ENCODE measurements at regions not wholly inside any gene's neighbourhood (a gene's known extent, or its start where the extent isn't known, plus 50 kb on each side); places are given as distances from the start of the nearest gene placed in this dataset.

- WGBS, 2 donors = 90% methylated on average over 26 of the region's 26 CpGs
These were observed 227.3 kb downstream of the TBXT start for GRCh38 chr6:165940366-165940765.

GRCh38 chr6:165939601-165940290, 227.9 kb downstream of the TBXT start:
- Histone ChIP-seq H3K36me3 (ENCODE audit: control insufficient read depth in 4 of 4, insufficient read depth in 4 of 4, low read length in 4 of 4) (no peaks in the 10 kb centered on the region), H3K4me3 (no peak overlapping the region), H3K9me3 (ENCODE audit: control insufficient read depth in 4 of 4, insufficient read depth in 3 of 4, low read length in 3 of 4) (peaks cover 0 to 5% (median 0%) of the 10 kb centered on the region in 4 donors), H3K4me1 (ENCODE audit: control insufficient read depth in 5 of 5, insufficient read depth in 5 of 5, low read length in 5 of 5) (no peaks in the 10 kb centered on the region), H3K9ac (ENCODE audit: insufficient read depth in 1 of 2, low read length in 2 of 2) (no peak overlapping the region), H3K27me3 (ENCODE audit: control insufficient read depth in 3 of 3, insufficient read depth in 3 of 3, low read length in 2 of 3) (no peaks in the 10 kb centered on the region), H3K27ac (ENCODE audit: low read depth in 1 of 2, low read length in 1 of 2) (no peak overlapping the region)
- TF ChIP-seq CTCF (IDR thresholded peaks at IDR 0.05; ENCODE audit: control extremely low read depth, extremely low read depth) = no peak
- DNase-seq (no peak), ATAC-seq (ENCODE audit: insufficient read depth, low FRiP score) (no peak)
- WGBS, 2 donors = 80 to 81% methylated on average over 10 of the region's 10 CpGs

More at GRCh38 chr6:165940366-165940765, 227.3 kb downstream of the TBXT start:
- no peak overlapping the region for H3K9ac ChIP-seq (ENCODE audit: insufficient read depth in 1 of 2, low read length in 2 of 2)
- no peak overlapping the region for H3K4me3 ChIP-seq
- DNase-seq (no peak), ATAC-seq (ENCODE audit: insufficient read depth, low FRiP score) (no peak)
- peaks cover 0 to 8% (median 0%) of the 10 kb centered on the region in 4 donors for H3K9me3 ChIP-seq (ENCODE audit: control insufficient read depth in 4 of 4, insufficient read depth in 3 of 4, low read length in 3 of 4)
- H3K36me3 ChIP-seq (ENCODE audit: control insufficient read depth in 4 of 4, insufficient read depth in 4 of 4, low read length in 4 of 4) = no peaks in the 10 kb centered on the region
- peaks cover 0 to 1% (median 0%) of the 10 kb centered on the region in 5 donors for H3K4me1 ChIP-seq (ENCODE audit: control insufficient read depth in 5 of 5, insufficient read depth in 5 of 5, low read length in 5 of 5)
- no peak overlapping the region for H3K27ac ChIP-seq (ENCODE audit: low read depth in 1 of 2, low read length in 1 of 2)
- H3K27me3 ChIP-seq (ENCODE audit: control insufficient read depth in 3 of 3, insufficient read depth in 3 of 3, low read length in 2 of 3) = no peaks in the 10 kb centered on the region
- no peak for TF ChIP-seq CTCF (IDR thresholded peaks at IDR 0.05; ENCODE audit: control extremely low read depth, extremely low read depth)

GRCh38 chr6:165939047-165939446, 228.6 kb downstream of the TBXT start:
- ATAC-seq (ENCODE audit: insufficient read depth, low FRiP score) (no peak), DNase-seq (no peak)
- TF ChIP-seq CTCF (IDR thresholded peaks at IDR 0.05; ENCODE audit: control extremely low read depth, extremely low read depth) = no peak
- Histone ChIP-seq H3K9me3 (ENCODE audit: control insufficient read depth in 4 of 4, insufficient read depth in 3 of 4, low read length in 3 of 4) (peaks cover 0 to 5% (median 0%) of the 10 kb centered on the region in 4 donors), H3K36me3 (ENCODE audit: control insufficient read depth in 4 of 4, insufficient read depth in 4 of 4, low read length in 4 of 4) (no peaks in the 10 kb centered on the region), H3K27me3 (ENCODE audit: control insufficient read depth in 3 of 3, insufficient read depth in 3 of 3, low read length in 2 of 3) (no peaks in the 10 kb centered on the region), H3K27ac (ENCODE audit: low read depth in 1 of 2, low read length in 1 of 2) (no peak overlapping the region), H3K4me3 (no peak overlapping the region), H3K4me1 (ENCODE audit: control insufficient read depth in 5 of 5, insufficient read depth in 5 of 5, low read length in 5 of 5) (no peaks in the 10 kb centered on the region), H3K9ac (ENCODE audit: insufficient read depth in 1 of 2, low read length in 2 of 2) (no peak overlapping the region)
- 58 to 77% methylated on average over 5 of the region's 5 CpGs for whole genome bisulfite sequencing, 2 donors
